WTC11 (cell line): ENCODE measurements at regions not wholly inside any gene's neighbourhood (a gene's known extent, or its start where the extent isn't known, plus 50 kb on each side); places are given as distances from the start of the nearest gene placed in this dataset.

Experiments
- ATF3 ChIP-seq: sonication (generic); formaldehyde crosslinking; conservative IDR thresholded peaks from 2 replicates; pipeline ENCODE4 v1.8.1; 2022; ENCODE audit warnings: mild to moderate bottlenecking, missing genetic modification reagents
- CBFB ChIP-seq: sonication (generic); formaldehyde crosslinking; IDR thresholded peaks from 2 replicates; pipeline ENCODE4 v1.8.1; 2022; ENCODE audit warnings: mild to moderate bottlenecking, low read depth, missing genetic modification reagents
- CREB1 ChIP-seq: sonication (generic); formaldehyde crosslinking; IDR thresholded peaks from 2 replicates; pipeline ENCODE4 v1.8.0; 2023; ENCODE audit warnings: mild to moderate bottlenecking, missing genetic modification reagents
- CTCF ChIP-seq: fragments of 200-600 bp; IDR thresholded peaks from 2 replicates; pipeline ENCODE4 v1.8.0; 2022; ENCODE audit warnings: antibody characterized with exemption
- IRF2 ChIP-seq: sonication (generic); formaldehyde crosslinking; IDR thresholded peaks from 2 replicates; pipeline ENCODE4 v1.8.0; 2022; ENCODE audit warnings: low read depth, missing genetic modification reagents, borderline replicate concordance
- MAX ChIP-seq: sonication (generic); formaldehyde crosslinking; IDR thresholded peaks from 2 replicates; pipeline ENCODE4 v1.8.0; 2022; ENCODE audit warnings: mild to moderate bottlenecking, missing genetic modification reagents
- NFYB ChIP-seq: sonication (generic); formaldehyde crosslinking; conservative IDR thresholded peaks from 2 replicates; pipeline ENCODE4 v1.8.0; 2022; ENCODE audit warnings: low read depth, missing genetic modification reagents
- NR2C2 ChIP-seq: sonication (generic); formaldehyde crosslinking; IDR thresholded peaks from 2 replicates; pipeline ENCODE4 v1.8.0; 2022; ENCODE audit warnings: mild to moderate bottlenecking, missing genetic modification reagents
- PREB ChIP-seq: sonication (generic); formaldehyde crosslinking; IDR thresholded peaks from 2 replicates; pipeline ENCODE4 v1.8.1; 2022; ENCODE audit warnings: mild to moderate bottlenecking, missing genetic modification reagents, moderate library complexity, borderline replicate concordance
- SMAD3 ChIP-seq: sonication (generic); formaldehyde crosslinking; IDR thresholded peaks from 2 replicates; pipeline ENCODE4 v1.8.0; 2022; ENCODE audit warnings: missing genetic modification reagents, mild to moderate bottlenecking, borderline replicate concordance
- SP1 ChIP-seq: sonication (generic); formaldehyde crosslinking; conservative IDR thresholded peaks from 2 replicates; pipeline ENCODE4 v1.8.1; 2022; ENCODE audit warnings: missing genetic modification reagents
- ZBTB43 ChIP-seq: sonication (generic); formaldehyde crosslinking; IDR thresholded peaks from 2 replicates; pipeline ENCODE4 v1.8.1; 2023; ENCODE audit warnings: mild to moderate bottlenecking, missing genetic modification reagents

GRCh38 chr4:156596706-156597329 lies 374.8 kb downstream of the PDGFC start:
- TF ChIP-seq CTCF: no peak
- no peak for TF ChIP-seq SP1
- no peak for TF ChIP-seq ATF3 (CRISPR knock-in tag)
- no peak for TF ChIP-seq NR2C2 (CRISPR knock-in tag)
- TF ChIP-seq SMAD3 (CRISPR knock-in tag): no peak
- TF ChIP-seq MAX (CRISPR knock-in tag): no peak
- TF ChIP-seq CBFB (CRISPR knock-in tag): no peak
- no peak for TF ChIP-seq PREB (CRISPR knock-in tag)
- no peak for TF ChIP-seq IRF2 (CRISPR knock-in tag)
- no peak for TF ChIP-seq ZBTB43 (CRISPR knock-in tag)
- no peak for TF ChIP-seq NFYB (CRISPR knock-in tag)
- no peak for TF ChIP-seq CREB1 (CRISPR knock-in tag)
